Hepatocyte (in vitro differentiated cells): ENCODE measurements at regions not wholly inside any gene's neighbourhood (a gene's known extent, or its start where the extent isn't known, plus 50 kb on each side); places are given as distances from the start of the nearest gene placed in this dataset.

Source experiments
- CTCF ChIP-seq: fragments of 200-600 bp; sonication (generic); IDR thresholded peaks from 2 replicates; pipeline ENCODE4 v1.5.1; 2016; ENCODE audit warnings: antibody characterized with exemption, mild to moderate bottlenecking; ENCODE audit not compliant: poor library complexity
- EZH2 ChIP-seq: fragments of 200-600 bp; sonication (generic); IDR thresholded peaks from 2 replicates; pipeline ENCODE4 v1.6.1; 2016; ENCODE audit warnings: antibody characterized with exemption, mild to moderate bottlenecking, borderline replicate concordance
- EZH2phosphoT487 ChIP-seq: fragments of 200-600 bp; sonication (generic); IDR thresholded peaks from one replicate; pipeline ENCODE4 v1.6.1; 2018; ENCODE audit warnings: antibody characterized with exemption, mild to moderate bottlenecking, low read depth, moderate library complexity; ENCODE audit not compliant: unreplicated experiment, severe bottlenecking

- TF ChIP-seq EZH2 = no peak
- no peak for TF ChIP-seq CTCF
- TF ChIP-seq EZH2phosphoT487 = no peak
Observed at GRCh38 chr9:82247318-82247717, 258.7 kb downstream of the SPATA31D1 start.
